Testis (tissue), 2 donors: ENCODE measurements at regions not wholly inside any gene's neighbourhood (a gene's known extent, or its start where the extent isn't known, plus 50 kb on each side); places are given as distances from the start of the nearest gene placed in this dataset.

Experiments used
- DNase-seq: peaks from one replicate; pipeline ENCODE4 v3.0.0-alpha.2; 2019
- H3K27ac ChIP-seq, 2 donors: fragments of 200-600 bp; sonication (generic); one replicate each; pipeline ENCODE4 v1.5.1; 2019
- H3K27me3 ChIP-seq: fragments of 200-600 bp; sonication (generic); one replicate; pipeline ENCODE4 v1.5.1; 2019
- H3K36me3 ChIP-seq: fragments of 200-600 bp; sonication (generic); one replicate; pipeline ENCODE4 v1.5.1; 2017; ENCODE audit warnings: low read depth; ENCODE audit errors: missing control alignments
- H3K4me1 ChIP-seq: fragments of 200-600 bp; sonication (generic); one replicate; pipeline ENCODE4 v1.5.1; 2019
- H3K4me3 ChIP-seq, 2 donors: fragments of 200-600 bp; sonication (generic); one replicate each; pipeline ENCODE4 v1.5.1; 2017 to 2019
- H3K9me3 ChIP-seq: fragments of 200-600 bp; sonication (generic); one replicate; pipeline ENCODE4 v1.5.1; 2017
- POLR2A ChIP-seq: fragments of 450-650 bp; IDR thresholded peaks from one replicate; pipeline ENCODE4 v1.6.1; 2017; ENCODE audit warnings: antibody characterized with exemption, mild to moderate bottlenecking, moderate library complexity
- WGBS, 2 donors: methylation state at CpG; one replicate each; pipeline ENCODE4 v1.1.5; 2018; 5-methylcytosine and 5-hydroxymethylcytosine counted together
- intact Hi-C: fragments of 100-400 bp; cut with DNase I; formaldehyde crosslinking; loops from one replicate; pipeline ENCODE4 v1.15.1; 2023; ENCODE audit warnings: low total_unique reads
- TF ChIP-seq, protein P1 (sequence below), 3 experiments: fragments of 450-650 bp in 2 of 3; fragments of 200-600 bp in 1 of 3; sonication (generic) in 1 of 3; IDR thresholded peaks; one replicate each; pipeline ENCODE4 v1.5.1; 2016 to 2019; ENCODE audit warnings: antibody characterized with exemption in 3 of 3, mild to moderate bottlenecking in 2 of 3, moderate library complexity in 1 of 3

DNA sequence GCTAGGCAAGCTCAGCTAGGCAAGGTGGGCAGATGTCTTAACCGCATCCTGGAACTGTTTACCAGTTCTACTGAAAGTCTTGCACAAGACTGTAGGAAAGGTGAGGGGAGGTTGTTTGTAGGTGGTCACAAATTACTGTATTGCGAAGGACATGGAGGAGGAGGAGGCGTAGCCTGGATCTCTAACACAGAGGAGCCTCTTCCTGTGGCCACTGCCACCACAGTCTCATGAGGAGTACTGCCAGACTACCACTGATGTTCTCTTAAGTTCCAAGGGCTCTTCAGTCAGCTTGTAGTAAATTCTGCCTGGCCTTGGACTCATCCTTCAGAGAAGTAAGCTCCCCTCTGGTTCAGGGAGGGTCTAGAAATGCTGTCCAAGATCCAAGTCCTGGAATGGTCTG lies 258.6 kb downstream of the FAT4 start:
- no peak overlapping the region for H3K4me3 ChIP-seq
- H3K36me3 ChIP-seq, result no peaks in the 10 kb centered on the region
- no peak overlapping the region for H3K27ac ChIP-seq
- TF ChIP-seq POLR2A, result no peak
- intact Hi-C loops, result no loop called here
- WGBS, 2 donors, result 100% methylated on average over 2 to 3 of the region's 3 CpGs
- no peaks in the 10 kb centered on the region for H3K4me1 ChIP-seq
- no peak for DNase-seq
- H3K27me3 ChIP-seq, result no peaks in the 10 kb centered on the region
- no peaks in the 10 kb centered on the region for H3K9me3 ChIP-seq

DNA sequence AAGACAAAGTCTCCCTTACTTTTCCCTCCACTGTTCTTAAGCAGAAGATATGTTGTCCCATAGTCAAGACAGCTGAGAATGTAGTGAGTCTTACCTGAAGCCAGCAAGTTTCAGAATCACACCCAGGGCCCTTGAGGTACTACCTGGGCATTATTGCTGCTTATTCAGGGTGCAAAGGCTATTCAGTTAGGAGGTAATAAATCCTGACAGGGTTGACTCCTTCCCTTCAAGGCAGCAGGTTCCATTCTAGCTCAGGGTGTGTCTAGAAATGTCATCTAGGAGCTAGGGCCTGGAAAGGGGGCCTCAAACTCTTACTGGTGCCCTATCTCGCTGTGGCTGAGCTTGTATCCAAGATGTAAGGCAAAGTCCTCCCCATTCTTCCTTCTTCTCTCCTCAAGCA lies 259.0 kb downstream of the FAT4 start:
- 92 to 93% methylated on average over 1 of the region's 1 CpG for WGBS, 2 donors
- Histone ChIP-seq H3K27ac (no peak overlapping the region), H3K9me3 (no peaks in the 10 kb centered on the region), H3K4me1 (no peaks in the 10 kb centered on the region), H3K27me3 (no peaks in the 10 kb centered on the region), H3K36me3 (no peaks in the 10 kb centered on the region), H3K4me3 (no peak overlapping the region)
- intact Hi-C loops, result no loop called here
- DNase-seq, result no peak
- TF ChIP-seq, protein P1, sequence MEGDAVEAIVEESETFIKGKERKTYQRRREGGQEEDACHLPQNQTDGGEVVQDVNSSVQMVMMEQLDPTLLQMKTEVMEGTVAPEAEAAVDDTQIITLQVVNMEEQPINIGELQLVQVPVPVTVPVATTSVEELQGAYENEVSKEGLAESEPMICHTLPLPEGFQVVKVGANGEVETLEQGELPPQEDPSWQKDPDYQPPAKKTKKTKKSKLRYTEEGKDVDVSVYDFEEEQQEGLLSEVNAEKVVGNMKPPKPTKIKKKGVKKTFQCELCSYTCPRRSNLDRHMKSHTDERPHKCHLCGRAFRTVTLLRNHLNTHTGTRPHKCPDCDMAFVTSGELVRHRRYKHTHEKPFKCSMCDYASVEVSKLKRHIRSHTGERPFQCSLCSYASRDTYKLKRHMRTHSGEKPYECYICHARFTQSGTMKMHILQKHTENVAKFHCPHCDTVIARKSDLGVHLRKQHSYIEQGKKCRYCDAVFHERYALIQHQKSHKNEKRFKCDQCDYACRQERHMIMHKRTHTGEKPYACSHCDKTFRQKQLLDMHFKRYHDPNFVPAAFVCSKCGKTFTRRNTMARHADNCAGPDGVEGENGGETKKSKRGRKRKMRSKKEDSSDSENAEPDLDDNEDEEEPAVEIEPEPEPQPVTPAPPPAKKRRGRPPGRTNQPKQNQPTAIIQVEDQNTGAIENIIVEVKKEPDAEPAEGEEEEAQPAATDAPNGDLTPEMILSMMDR (IDR thresholded peaks at IDR 0.05), result no peak
- TF ChIP-seq POLR2A, result no peak

DNA sequence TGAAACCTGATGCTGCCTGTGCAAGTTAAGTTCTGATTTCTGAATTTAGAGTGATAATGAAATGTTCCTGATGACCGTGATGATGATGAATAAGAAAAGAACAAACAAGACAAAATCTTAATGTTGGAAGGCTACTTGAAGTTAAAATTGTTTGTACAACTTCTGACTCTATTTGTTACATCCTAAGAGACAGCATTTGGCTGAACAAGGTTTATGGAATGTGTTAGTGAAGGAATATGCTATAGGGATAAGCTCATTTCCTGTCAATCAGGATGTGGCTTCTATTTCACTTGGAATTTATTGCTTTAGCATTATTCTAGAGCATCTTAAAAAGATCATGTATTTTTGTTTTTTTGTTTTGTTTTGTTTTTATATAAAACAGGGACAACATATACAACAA lies 267.5 kb downstream of the FAT4 start:
- WGBS, 2 donors, result 75 to 80% methylated on average over 1 of the region's 1 CpG
- intact Hi-C loops, result no loop called here

DNA sequence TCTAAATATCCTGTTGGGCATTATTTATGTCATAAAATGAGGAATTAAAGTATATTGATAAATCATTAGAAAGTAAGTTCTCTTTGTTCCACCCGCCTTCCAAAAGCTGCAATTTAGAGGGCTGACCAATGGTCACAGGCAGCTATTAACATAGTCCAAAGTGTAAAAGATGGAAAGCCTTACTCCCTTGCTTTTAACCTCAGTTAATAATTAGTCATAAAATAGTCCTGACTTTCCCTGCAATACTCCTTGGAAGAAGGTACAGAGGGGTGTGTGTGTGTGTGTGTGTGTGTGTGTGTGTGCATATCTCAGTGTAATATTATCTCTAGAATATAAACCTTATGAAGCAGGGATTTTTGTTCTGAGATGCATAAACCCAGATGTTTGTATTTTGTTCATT lies 275.4 kb downstream of the FAT4 start:
- H3K27ac ChIP-seq, result no peak overlapping the region
- no peaks in the 10 kb centered on the region for H3K27me3 ChIP-seq
- WGBS, 2 donors, result 93 to 100% methylated on average over 1 of the region's 1 CpG
- no peaks in the 10 kb centered on the region for H3K9me3 ChIP-seq
- DNase-seq, result no peak
- no peak overlapping the region for H3K4me3 ChIP-seq
- no peaks in the 10 kb centered on the region for H3K4me1 ChIP-seq
- H3K36me3 ChIP-seq, result no peaks in the 10 kb centered on the region
- intact Hi-C loops, result no loop called here
- no peak for TF ChIP-seq POLR2A
- TF ChIP-seq, protein P1 (IDR thresholded peaks at IDR 0.05), result no peak

More for the DNA sequence above, 267.5 kb downstream of the FAT4 start:
- H3K4me1 ChIP-seq, result no peaks in the 10 kb centered on the region
- no peaks in the 10 kb centered on the region for H3K36me3 ChIP-seq
- no peak for DNase-seq
- H3K27me3 ChIP-seq, result no peaks in the 10 kb centered on the region
- H3K27ac ChIP-seq, result no peak overlapping the region
- no peaks in the 10 kb centered on the region for H3K9me3 ChIP-seq
- no peak for TF ChIP-seq POLR2A
- TF ChIP-seq, protein P1 (IDR thresholded peaks at IDR 0.05), result no peak
- H3K4me3 ChIP-seq, result no peak overlapping the region

DNA sequence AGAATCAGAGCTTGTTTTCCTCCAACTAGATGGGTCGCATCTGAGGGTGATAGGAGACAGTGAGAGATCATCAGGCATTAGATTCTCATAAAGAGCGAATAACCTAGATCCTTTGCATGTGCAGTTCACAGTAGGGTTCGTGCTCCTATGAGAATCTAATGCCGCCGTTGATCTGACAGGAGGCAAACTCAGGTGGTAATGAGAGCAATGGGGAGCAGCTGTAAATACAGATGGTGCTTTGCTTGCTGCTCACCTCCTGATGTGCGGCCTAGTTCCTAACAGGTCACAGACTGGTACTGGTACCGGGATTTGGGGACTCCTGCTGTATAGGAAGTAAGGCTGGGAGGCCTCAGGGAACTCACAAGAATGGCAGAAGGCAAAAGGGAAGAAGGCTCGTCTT lies 276.5 kb downstream of the FAT4 start:
- DNase-seq, result no peak
- no peak for TF ChIP-seq POLR2A
- TF ChIP-seq, protein P1 (IDR thresholded peaks at IDR 0.05), result no peak
- no peaks in the 10 kb centered on the region for H3K4me1 ChIP-seq
- no peak overlapping the region for H3K4me3 ChIP-seq
- WGBS, 2 donors, result 94 to 95% methylated on average over 8 of the region's 8 CpGs
- H3K9me3 ChIP-seq, result no peaks in the 10 kb centered on the region
- H3K36me3 ChIP-seq, result no peaks in the 10 kb centered on the region
- no peak overlapping the region for H3K27ac ChIP-seq
- intact Hi-C loops, result no loop called here
- no peaks in the 10 kb centered on the region for H3K27me3 ChIP-seq
